SK-N-SH (cell line): ENCODE measurements at regions not wholly inside any gene's neighbourhood (a gene's known extent, or its start where the extent isn't known, plus 50 kb on each side); places are given as distances from the start of the nearest gene placed in this dataset.

Source experiments
- CTCF ChIA-PET: fragments of 300-600, 350-600 bp; formaldehyde crosslinking; extraction: SDS; loops from one replicate; lab custom pipeline; 2021; lab: Yijun Ruan, JAX
- POLR2A ChIA-PET: fragments of 350-600 bp; sonication (Branson Sonifier 250); formaldehyde crosslinking; extraction: SDS; loops from one replicate; lab custom pipeline; 2020; ENCODE audit warnings: antibody characterized with exemption, inconsistent platforms; lab: Yijun Ruan, JAX
- DNase-seq: peaks from one replicate; pipeline ENCODE4 v3.0.0; 2012
- H2AFZ ChIP-seq: fragments of 200-600 bp; sonication (generic); 2 replicates; pipeline ENCODE4 v1.8.1; 2016; ENCODE audit warnings: antibody characterized with exemption, mild to moderate bottlenecking, low read depth
- H3F3A ChIP-seq: fragments of 200-600 bp; sonication (generic); replicated peaks from 2 replicates; pipeline ENCODE3; 2016; ENCODE audit warnings: antibody characterized with exemption, mild to moderate bottlenecking; ENCODE audit not compliant: insufficient read depth
- H3K27ac ChIP-seq, 2 experiments: fragments of 200-500 bp in 1 of 2; fragments of 200-600 bp in 1 of 2; sonication (Bioruptor generic) in 1 of 2; sonication (generic), shearing (Covaris generic) in 1 of 2; 2 replicates each; pipeline versions ENCODE4 v1.5.1 to v1.6.1; 2014 to 2016; ENCODE audit warnings: low read depth in 2 of 2, inconsistent platforms in 1 of 2, low read length in 1 of 2, mild to moderate bottlenecking in 1 of 2, mixed read lengths in 1 of 2
- H3K27me3 ChIP-seq: fragments of 200-600 bp; sonication (generic), shearing (Covaris generic); 2 replicates; pipeline ENCODE4 v1.6.1; 2016; ENCODE audit warnings: mixed run types; ENCODE audit not compliant: insufficient read depth
- H3K36me3 ChIP-seq, 2 experiments: fragments of 200-500 bp in 1 of 2; fragments of 200-600 bp in 1 of 2; sonication (Bioruptor generic) in 1 of 2; sonication (generic) in 1 of 2; replicated peaks in 1 of 2; 2 replicates each; pipeline versions ENCODE3 to v1.5.1; 2014 to 2016; ENCODE audit warnings: low read length in 1 of 2, mild to moderate bottlenecking in 1 of 2; ENCODE audit not compliant: insufficient read depth in 2 of 2, control insufficient read depth in 1 of 2
- H3K4me1 ChIP-seq, 2 experiments: fragments of 200-500 bp in 1 of 2; fragments of 200-600 bp in 1 of 2; sonication (Bioruptor generic) in 1 of 2; sonication (generic), shearing (Covaris generic) in 1 of 2; 2 replicates each; pipeline versions ENCODE4 v1.5.1 to v1.6.1; 2014 to 2016; ENCODE audit warnings: low read depth in 1 of 2, low read length in 1 of 2, mixed run types in 1 of 2; ENCODE audit not compliant: insufficient read depth in 2 of 2, control insufficient read depth in 1 of 2
- H3K4me2 ChIP-seq: fragments of 200-600 bp; sonication (generic), shearing (Covaris generic); 2 replicates; pipeline ENCODE4 v1.6.1; 2017; ENCODE audit warnings: mixed run types
- H3K4me3 ChIP-seq, 2 experiments: fragments of 200-500 bp in 1 of 2; fragments of 200-600 bp in 1 of 2; sonication (Bioruptor generic) in 1 of 2; sonication (generic), shearing (Covaris generic) in 1 of 2; 2 replicates each; pipeline versions ENCODE4 v1.5.1 to v1.8.1; 2014 to 2016; ENCODE audit warnings: low read depth in 2 of 2, inconsistent platforms in 1 of 2, low read length in 1 of 2, mild to moderate bottlenecking in 1 of 2, mixed read lengths in 1 of 2, moderate library complexity in 1 of 2
- H3K79me2 ChIP-seq: fragments of 200-600 bp; sonication (generic); 2 replicates; pipeline ENCODE4 v1.8.1; 2017; ENCODE audit warnings: mild to moderate bottlenecking; ENCODE audit not compliant: insufficient read depth
- H3K9ac ChIP-seq: fragments of 200-600 bp; sonication (generic); 2 replicates; pipeline ENCODE4 v1.6.1; 2017; ENCODE audit warnings: mixed run types
- H3K9me2 ChIP-seq: fragments of 200-600 bp; sonication (generic); 2 replicates; pipeline ENCODE4 v1.6.1; 2017; ENCODE audit warnings: mixed run types
- H3K9me3 ChIP-seq: fragments of 200-600 bp; sonication (generic); 2 replicates; pipeline ENCODE4 v1.6.1; 2017; ENCODE audit warnings: mixed run types, mild to moderate bottlenecking, moderate library complexity
- H4K20me1 ChIP-seq: fragments of 200-600 bp; sonication (generic); 2 replicates; pipeline ENCODE4 v1.6.1; 2017; ENCODE audit warnings: mild to moderate bottlenecking, mixed run types; ENCODE audit not compliant: insufficient read depth
- CHD2 ChIP-seq: fragments of 150-350 bp; IDR thresholded peaks from 2 replicates; pipeline ENCODE4 v1.6.1; 2018; ENCODE audit warnings: low read length; ENCODE audit not compliant: partially characterized antibody
- EP300 ChIP-seq, 2 experiments: IDR thresholded peaks; 2 replicates each; pipeline versions ENCODE4 v1.4.0 to v1.6.1; 2012; ENCODE audit warnings: borderline replicate concordance in 1 of 2, low read depth in 1 of 2, low read length in 1 of 2
- EZH2phosphoT487 ChIP-seq: fragments of 200-600 bp; sonication (generic); IDR thresholded peaks from 2 replicates; pipeline ENCODE4 v1.6.1; 2017; ENCODE audit warnings: low read depth, mixed run types, mild to moderate bottlenecking, antibody characterized with exemption, moderate library complexity, borderline replicate concordance
- FOSL2 ChIP-seq: IDR thresholded peaks from 2 replicates; pipeline ENCODE4 v1.4.0; 2012; ENCODE audit warnings: low read depth, mild to moderate bottlenecking, moderate library complexity, borderline replicate concordance
- FOXJ3 ChIP-seq: sonication (generic); formaldehyde crosslinking; IDR thresholded peaks from 2 replicates; pipeline ENCODE4 v1.5.1; 2020; ENCODE audit warnings: mild to moderate bottlenecking, missing genetic modification reagents
- FOXM1 ChIP-seq: IDR thresholded peaks from 2 replicates; pipeline ENCODE4 v1.4.0; 2012; ENCODE audit warnings: low read depth, mild to moderate bottlenecking
- GATA2 ChIP-seq: sonication (generic); formaldehyde crosslinking; IDR thresholded peaks from 2 replicates; pipeline ENCODE4 v1.5.0; 2020; ENCODE audit warnings: mild to moderate bottlenecking, missing genetic modification reagents
- JUND ChIP-seq: IDR thresholded peaks from 2 replicates; pipeline ENCODE4 v1.4.0; 2012
- MEF2A ChIP-seq: IDR thresholded peaks from 2 replicates; pipeline ENCODE4 v1.4.0; 2012; ENCODE audit warnings: low read depth, borderline replicate concordance
- POLR2AphosphoS5 ChIP-seq: IDR thresholded peaks from 2 replicates; pipeline ENCODE4 v1.6.1; 2012; ENCODE audit warnings: low read depth, low read length
- RAD21 ChIP-seq: IDR thresholded peaks from 2 replicates; pipeline ENCODE4 v1.6.1; 2012; ENCODE audit warnings: mild to moderate bottlenecking, low read length
- RCOR1 ChIP-seq: fragments of 150-350 bp; IDR thresholded peaks from 2 replicates; pipeline ENCODE4 v1.6.1; 2017; ENCODE audit warnings: antibody characterized with exemption, low read length
- REST ChIP-seq: IDR thresholded peaks from 2 replicates; pipeline ENCODE4 v1.6.1; 2012; ENCODE audit warnings: mild to moderate bottlenecking, low read depth, low read length, moderate library complexity
- RXRA ChIP-seq: IDR thresholded peaks from 2 replicates; pipeline ENCODE4 v1.4.0; 2012; ENCODE audit warnings: low read depth, mild to moderate bottlenecking, borderline replicate concordance
- SMC3 ChIP-seq: IDR thresholded peaks from 2 replicates; pipeline ENCODE4 v1.6.1; 2012; ENCODE audit warnings: low read depth, low read length, improper control_type of control experiment
- USF2 ChIP-seq: fragments of 150-350 bp; IDR thresholded peaks from 2 replicates; pipeline ENCODE4 v1.6.1; 2017; ENCODE audit warnings: antibody characterized with exemption, low read length, low read depth, borderline replicate concordance
- WGBS: methylation state at CpG from one replicate; pipeline ENCODE4 v1.1.6; 2017; ENCODE audit warnings: low lambda C conversion rate; 5-methylcytosine and 5-hydroxymethylcytosine counted together
- TF ChIP-seq, protein P1 (sequence below): IDR thresholded peaks from 2 replicates; pipeline ENCODE4 v1.4.0; 2012; ENCODE audit warnings: low read depth

- no peaks in the 10 kb centered on the region for H3K9me2 ChIP-seq
- H3K9me3 ChIP-seq: no peaks in the 10 kb centered on the region
- no peaks in the 10 kb centered on the region for H4K20me1 ChIP-seq
- H3K9ac ChIP-seq: no peak overlapping the region
- H3F3A ChIP-seq: no peaks in the 10 kb centered on the region
- POLR2A ChIA-PET: no interaction called here
- 55% methylated on average over 7 of the region's 7 CpGs for WGBS
- no peaks in the 10 kb centered on the region for H3K4me1 ChIP-seq
- no peak overlapping the region for H3K4me2 ChIP-seq
- no peaks in the 10 kb centered on the region for H3K79me2 ChIP-seq
- no peak for TF ChIP-seq EZH2phosphoT487
- TF ChIP-seq, protein P1, sequence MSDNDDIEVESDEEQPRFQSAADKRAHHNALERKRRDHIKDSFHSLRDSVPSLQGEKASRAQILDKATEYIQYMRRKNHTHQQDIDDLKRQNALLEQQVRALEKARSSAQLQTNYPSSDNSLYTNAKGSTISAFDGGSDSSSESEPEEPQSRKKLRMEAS: no peak
- no peak for TF ChIP-seq RCOR1
- TF ChIP-seq SMC3: no peak
- no peak for TF ChIP-seq RAD21
- TF ChIP-seq CHD2: no peak
- no peak for TF ChIP-seq USF2
- no peak for TF ChIP-seq FOXJ3 (CRISPR knock-in tag)
- no peak for TF ChIP-seq FOSL2
- no peak for TF ChIP-seq REST
- no peak for TF ChIP-seq JUND
- TF ChIP-seq RXRA: no peak
- no peak for TF ChIP-seq FOXM1
- TF ChIP-seq POLR2AphosphoS5: no peak
- no peak for TF ChIP-seq EP300 (IDR thresholded peaks at IDR 0.05; ENCODE audit: borderline replicate concordance in 1 of 2, low read depth in 1 of 2, low read length in 1 of 2)
- no peak for TF ChIP-seq GATA2 (CRISPR knock-in tag)
- TF ChIP-seq MEF2A: no peak
- TF ChIP-seq, all 33 proteins: peak for 0
- H3K27me3 ChIP-seq: no peaks in the 10 kb centered on the region
- H3K27ac ChIP-seq: no peak overlapping the region
- no peak overlapping the region for H2AFZ ChIP-seq
- no peak overlapping the region for H3K4me3 ChIP-seq
- CTCF ChIA-PET: interaction anchor here (0.7 to 1.5 kb wide), 3 partner anchors 8 to 515 kb away, joined by 3 read pairs; no protein-coding TSS in a partner anchor
- no peak for DNase-seq
- H3K36me3 ChIP-seq: no peaks in the 10 kb centered on the region
Observed at GRCh38 chr1:14513111-14513510, 85.4 kb upstream of the KAZN start.
